Activated CD4-positive, alpha-beta T cell treated with anti-CD3 and anti-CD28 coated beads, Interleukin-2, amount 50 U/mL, for 1 hour (primary cell): ENCODE measurements at regions not wholly inside any gene's neighbourhood (a gene's known extent, or its start where the extent isn't known, plus 50 kb on each side); places are given as distances from the start of the nearest gene placed in this dataset.

Source experiments
- DNase-seq: peaks from one replicate; pipeline ENCODE4 v3.0.0-alpha.2; 2020

GRCh38 chr16:79294568-79294967, 306.0 kb downstream of the MAF start:
- DNase-seq = no peak

GRCh38 chr16:79293836-79294460, 306.6 kb downstream of the MAF start:
- no peak for DNase-seq

GRCh38 chr16:79288066-79288465, 312.5 kb downstream of the MAF start:
- DNase-seq = no peak

GRCh38 chr16:79287424-79287917, 313.1 kb downstream of the MAF start:
- no peak for DNase-seq

- DNase-seq = no peak
Measured at GRCh38 chr16:79286646-79287423, 313.7 kb downstream of the MAF start.

GRCh38 chr16:79284766-79285165, 315.8 kb downstream of the MAF start:
- no peak for DNase-seq

GRCh38 chr16:79283578-79283977, 317.0 kb downstream of the MAF start:
- peak; percentile 19 for DNase-seq

GRCh38 chr16:79282806-79283205, 317.7 kb downstream of the MAF start:
- DNase-seq = no peak

- DNase-seq = peak; percentile 51
Measured at GRCh38 chr16:79278506-79278905, 322.0 kb downstream of the MAF start.

- DNase-seq = no peak
Measured at GRCh38 chr16:79276501-79276900, 324.0 kb downstream of the MAF start.

GRCh38 chr16:79274264-79274663, 326.3 kb downstream of the MAF start:
- DNase-seq = no peak

GRCh38 chr16:79272141-79272577, 328.4 kb downstream of the MAF start:
- peak; percentile 39 for DNase-seq

- DNase-seq = no peak
Measured at GRCh38 chr16:79271583-79271982, 329.0 kb downstream of the MAF start.

- DNase-seq = no peak
Measured at GRCh38 chr16:79270011-79270410, 330.5 kb downstream of the MAF start.

GRCh38 chr16:79269211-79269863, 331.2 kb downstream of the MAF start:
- DNase-seq = no peak

GRCh38 chr16:79267781-79268180, 332.8 kb downstream of the MAF start:
- DNase-seq = no peak

GRCh38 chr16:79267146-79267545, 333.4 kb downstream of the MAF start:
- DNase-seq = no peak

- DNase-seq = no peak
Measured at GRCh38 chr16:79265701-79266100, 334.8 kb downstream of the MAF start.

GRCh38 chr16:79265196-79265595, 335.3 kb downstream of the MAF start:
- DNase-seq = no peak

- no peak for DNase-seq
Measured at GRCh38 chr16:79264237-79265109, 336.1 kb downstream of the MAF start.

- no peak for DNase-seq
Measured at GRCh38 chr16:79263425-79263824, 337.1 kb downstream of the MAF start.
